Endothelial cell of umbilical vein (primary cell): ENCODE measurements at regions not wholly inside any gene's neighbourhood (a gene's known extent, or its start where the extent isn't known, plus 50 kb on each side); places are given as distances from the start of the nearest gene placed in this dataset.

ENCODE experiments used
- BruUV-seq: library from RNA; stranded (reverse); fragments of 400-500 nt; replicated peaks from 2 replicates; lab custom pipeline; 2021; lab: Mats Ljungman, UMichigan
- CTCF ChIA-PET: fragments of 300-600, 350-600 bp; sonication (Branson Sonifier 250); formaldehyde crosslinking; loops from one replicate; lab custom pipeline; 2021; ENCODE audit warnings: antibody characterized with exemption, inconsistent platforms; lab: Charles Lee
- POLR2A ChIA-PET: fragments of 300-600, 350-600 bp; sonication (Branson Sonifier 250); formaldehyde crosslinking; loops from one replicate; lab custom pipeline; 2021; ENCODE audit warnings: antibody characterized with exemption, inconsistent platforms; lab: Charles Lee
- DNase-seq: peaks from one replicate; pipeline ENCODE4 v3.0.0-alpha.2; 2011; ENCODE audit warnings: low read depth, low spot score
- FAIRE-seq: peaks from 2 replicates; lab custom pipeline; 2011; peaks lifted over from hg19 to GRCh38; lab: Jason Lieb, UNC
- H2AFZ ChIP-seq: 2 replicates; pipeline ENCODE4 v1.6.0; 2012; ENCODE audit warnings: low read depth, low read length, control low read depth, inconsistent platforms
- H3K27ac ChIP-seq: 2 replicates; pipeline ENCODE4 v1.5.1; 2011; ENCODE audit warnings: low read depth, mild to moderate bottlenecking, control low read depth, low read length, moderate library complexity; ENCODE audit not compliant: insufficient read depth
- H3K27me3 ChIP-seq, 2 experiments: 2 replicates each; pipeline versions ENCODE4 v1.6.0 to v1.6.1; 2011; ENCODE audit warnings: low read length in 2 of 2, mixed read lengths in 1 of 2; ENCODE audit not compliant: control insufficient read depth in 2 of 2, insufficient read depth in 2 of 2
- H3K36me3 ChIP-seq, 2 experiments: 2 replicates in 1 of 2; 3 replicates in 1 of 2; pipeline ENCODE4 v1.5.1; 2011; ENCODE audit warnings: low read length in 2 of 2, mild to moderate bottlenecking in 1 of 2, moderate library complexity in 1 of 2; ENCODE audit not compliant: control insufficient read depth in 2 of 2, insufficient read depth in 2 of 2; ENCODE audit errors: extremely low read depth in 1 of 2
- H3K4me1 ChIP-seq: 3 replicates; pipeline ENCODE4 v1.5.1; 2011; ENCODE audit warnings: mild to moderate bottlenecking, low read length; ENCODE audit not compliant: control insufficient read depth, insufficient read depth; ENCODE audit errors: extremely low read depth
- H3K4me2 ChIP-seq: 2 replicates; pipeline ENCODE4 v1.6.1; 2011; ENCODE audit warnings: low read length, control low read depth, mixed read lengths; ENCODE audit not compliant: insufficient read depth
- H3K4me3 ChIP-seq, 3 experiments: fragments of 200-600 bp in 1 of 3; sonication (generic), shearing (Covaris generic) in 1 of 3; replicated peaks in 1 of 3; 2 replicates each; pipeline ENCODE4 v1.5.1; 2011 to 2016; ENCODE audit warnings: control low read depth in 3 of 3, low read length in 3 of 3, mild to moderate bottlenecking in 2 of 3, inconsistent platforms in 1 of 3, low read depth in 1 of 3, moderate library complexity in 1 of 3; ENCODE audit not compliant: insufficient read depth in 1 of 3
- H3K79me2 ChIP-seq: 2 replicates; pipeline ENCODE4 v1.6.0; 2012; ENCODE audit warnings: low read length, inconsistent platforms; ENCODE audit not compliant: control insufficient read depth, insufficient read depth
- H3K9ac ChIP-seq: replicated peaks from 2 replicates; pipeline ENCODE3; 2011; ENCODE audit warnings: low read length, control low read depth; ENCODE audit not compliant: insufficient read depth; ENCODE audit errors: extremely low read depth
- H3K9me1 ChIP-seq: replicated peaks from 3 replicates; pipeline ENCODE4 v1.6.0; 2011; ENCODE audit warnings: mild to moderate bottlenecking, low read length; ENCODE audit not compliant: control insufficient read depth, insufficient read depth; ENCODE audit errors: extremely low read depth
- H3K9me3 ChIP-seq: replicated peaks from 2 replicates; pipeline ENCODE4 v1.5.1; 2012; ENCODE audit warnings: low read length, inconsistent platforms; ENCODE audit not compliant: control insufficient read depth, insufficient read depth
- H4K20me1 ChIP-seq: replicated peaks from 2 replicates; pipeline ENCODE3; 2011; ENCODE audit warnings: mild to moderate bottlenecking, low read length; ENCODE audit not compliant: control insufficient read depth, insufficient read depth; ENCODE audit errors: extremely low read depth
- EZH2 ChIP-seq: IDR thresholded peaks from 2 replicates; pipeline ENCODE4 v1.6.1; 2012; ENCODE audit warnings: borderline replicate concordance, low read depth, mild to moderate bottlenecking, moderate library complexity, low read length, inconsistent platforms; ENCODE audit not compliant: severe bottlenecking
- FOS ChIP-seq: IDR thresholded peaks from 2 replicates; pipeline ENCODE4 v1.6.1; 2011; ENCODE audit warnings: mild to moderate bottlenecking, low read length, moderate library complexity, borderline replicate concordance; ENCODE audit not compliant: insufficient read depth
- MYC ChIP-seq: IDR thresholded peaks from one replicate; pipeline ENCODE4 v1.6.1; 2011; ENCODE audit warnings: mild to moderate bottlenecking, low read depth, low read length
- POLR2A ChIP-seq: IDR thresholded peaks from 2 replicates; pipeline ENCODE4 v1.6.1; 2012; ENCODE audit warnings: low read depth, mild to moderate bottlenecking, control low read depth, low read length
- POLR2AphosphoS5 ChIP-seq: IDR thresholded peaks from 2 replicates; pipeline ENCODE4 v1.6.1; 2012; ENCODE audit warnings: low read depth, mild to moderate bottlenecking, control low read depth, low read length, moderate library complexity; ENCODE audit not compliant: insufficient read depth
- dilution Hi-C: fragments of 300-500 bp; cut with MboI; formaldehyde crosslinking; loops from one replicate; pipeline ENCODE4 v1.15.0; 2019; ENCODE audit warnings: low sequenced_read_pairs; ENCODE audit not compliant: extremely low pct_ligation_motif_present
- intact Hi-C: fragments of 100-400 bp; cut with micrococcal nuclease; formaldehyde crosslinking; loops from one replicate; pipeline ENCODE4 v1.10.0; 2022

DNA sequence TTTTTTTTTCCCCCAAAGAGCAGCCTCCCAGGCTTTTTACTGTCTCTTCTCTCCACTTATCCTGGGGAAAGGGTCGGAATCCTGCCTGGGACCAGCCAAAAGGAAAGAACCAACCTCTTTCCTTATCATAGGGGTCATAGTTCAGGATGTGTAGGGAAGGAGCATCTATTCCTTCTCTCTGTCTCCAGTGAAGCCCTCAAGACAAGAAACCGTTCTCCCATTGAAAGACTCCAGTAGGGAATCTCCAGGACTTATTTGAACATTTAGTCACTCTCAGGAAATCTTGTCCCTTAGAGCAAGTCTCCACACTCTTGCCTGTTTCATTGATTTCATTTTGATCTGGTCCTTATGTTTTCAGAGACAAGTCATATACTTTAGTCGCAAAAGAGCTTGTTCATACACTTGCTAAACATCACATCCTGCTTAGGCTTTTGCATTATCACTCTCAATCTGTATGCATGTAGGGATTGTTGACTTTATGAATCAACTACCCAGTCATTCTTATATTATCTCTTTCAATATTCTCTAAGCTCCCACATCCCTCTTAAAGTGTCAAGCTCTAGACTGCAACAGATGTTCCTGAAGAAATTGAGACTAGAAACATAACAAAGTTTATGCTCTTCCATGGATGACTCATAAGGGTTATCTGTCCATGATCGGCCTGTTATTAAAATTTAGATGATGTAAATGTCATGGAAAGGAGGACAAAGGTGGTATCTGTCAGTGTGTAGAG lies 116.2 kb upstream of the ST6GAL2 start:
- peaks cover 9% of the 10 kb centered on the region for H3K9me3 ChIP-seq
- no peaks in the 10 kb centered on the region for H3K79me2 ChIP-seq
- no peaks in the 10 kb centered on the region for H3K9me1 ChIP-seq
- H2AFZ ChIP-seq, result no peak overlapping the region
- CTCF ChIA-PET, result no interaction called here
- no peaks in the 10 kb centered on the region for H3K4me1 ChIP-seq
- FAIRE-seq (no peak), DNase-seq (no peak)
- no peak overlapping the region for H3K9ac ChIP-seq
- intact Hi-C loops (no loop called here), dilution Hi-C loops (no loop called here)
- TF ChIP-seq MYC, result no peak
- no peak for TF ChIP-seq EZH2
- no TSS peak for BruUV-seq
- H3K36me3 ChIP-seq, result no peaks in the 10 kb centered on the region
- POLR2A ChIA-PET, result no interaction called here
- no peak overlapping the region for H3K4me3 ChIP-seq
- H4K20me1 ChIP-seq, result no peaks in the 10 kb centered on the region
- no peak overlapping the region for H3K27ac ChIP-seq
- H3K27me3 ChIP-seq, result no peaks in the 10 kb centered on the region
- no peak overlapping the region for H3K4me2 ChIP-seq

DNA sequence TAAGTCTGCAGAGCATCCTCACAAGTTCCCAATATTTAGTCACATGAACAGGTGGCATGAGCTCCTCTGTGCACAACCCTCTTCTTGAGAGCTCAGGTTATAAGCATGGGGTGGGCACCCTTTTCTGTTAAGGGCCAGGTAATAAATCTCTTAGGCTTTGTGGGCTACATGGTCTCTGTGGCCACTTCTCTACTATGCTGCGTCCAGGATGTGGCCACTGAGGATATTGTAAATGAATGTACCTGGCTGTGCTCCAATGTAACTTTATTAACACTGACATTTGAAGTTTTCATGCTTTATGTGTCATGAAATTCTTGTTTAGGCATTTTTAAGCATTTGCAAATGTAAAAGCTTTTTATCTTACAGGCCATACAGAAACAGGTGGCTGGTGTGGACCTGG lies 116.8 kb upstream of the ST6GAL2 start:
- Histone ChIP-seq H3K9ac (no peak overlapping the region), H4K20me1 (no peaks in the 10 kb centered on the region), H3K27me3 (no peaks in the 10 kb centered on the region), H3K4me2 (no peak overlapping the region), H3K4me3 (no peak overlapping the region), H3K4me1 (no peaks in the 10 kb centered on the region), H3K9me1 (no peaks in the 10 kb centered on the region), H3K9me3 (peaks cover 9% of the 10 kb centered on the region), H3K79me2 (no peaks in the 10 kb centered on the region), H2AFZ (no peak overlapping the region), H3K36me3 (no peaks in the 10 kb centered on the region), H3K27ac (no peak overlapping the region)
- CTCF ChIA-PET, result no interaction called here
- POLR2A ChIA-PET, result no interaction called here
- intact Hi-C loops (no loop called here), dilution Hi-C loops (no loop called here)
- DNase-seq (no peak), FAIRE-seq (no peak)
- no peak for TF ChIP-seq POLR2A
- TF ChIP-seq POLR2AphosphoS5, result no peak
- TF ChIP-seq FOS, result no peak
- no TSS peak for BruUV-seq
